Umbilical cord (tissue), 1 donor: ENCODE measurements at regions not wholly inside any gene's neighbourhood (a gene's known extent, or its start where the extent isn't known, plus 50 kb on each side); places are given as distances from the start of the nearest gene placed in this dataset.

Experiments
- DNase-seq: peaks from one replicate; pipeline ENCODE4 v3.0.0-alpha.2; 2015; ENCODE audit warnings: low spot score

DNA sequence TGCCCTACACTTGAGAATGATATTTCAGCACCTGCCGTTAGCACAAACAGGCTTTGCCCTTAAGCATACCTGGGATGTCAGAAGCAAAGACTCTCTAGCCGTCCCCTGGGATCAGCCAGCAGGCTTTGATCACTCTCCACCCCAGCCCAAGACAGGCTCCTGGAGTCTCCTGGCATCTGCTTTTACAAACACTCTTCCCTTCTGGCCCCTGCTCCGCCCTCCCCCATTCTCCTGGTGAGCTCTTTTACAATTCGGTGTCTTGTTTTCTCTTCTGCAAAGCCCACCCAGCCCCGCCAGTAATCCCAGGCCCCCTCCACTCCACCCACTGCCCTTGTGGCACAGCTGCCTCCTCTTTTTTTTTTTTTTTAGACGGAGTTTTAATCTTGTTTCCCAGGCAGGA is 50.4 kb downstream of the KATNIP start:
- no peak for DNase-seq

GRCh38 chr16:27602103-27602502 is 52.2 kb downstream of the KATNIP start:
- DNase-seq, result no peak

GRCh38 chr16:27605500-27606106 is 55.7 kb downstream of the KATNIP start:
- peak; percentile 44 for DNase-seq

- DNase-seq, result no peak
These were observed 61.4 kb downstream of the KATNIP start for GRCh38 chr16:27611340-27611739.

DNA sequence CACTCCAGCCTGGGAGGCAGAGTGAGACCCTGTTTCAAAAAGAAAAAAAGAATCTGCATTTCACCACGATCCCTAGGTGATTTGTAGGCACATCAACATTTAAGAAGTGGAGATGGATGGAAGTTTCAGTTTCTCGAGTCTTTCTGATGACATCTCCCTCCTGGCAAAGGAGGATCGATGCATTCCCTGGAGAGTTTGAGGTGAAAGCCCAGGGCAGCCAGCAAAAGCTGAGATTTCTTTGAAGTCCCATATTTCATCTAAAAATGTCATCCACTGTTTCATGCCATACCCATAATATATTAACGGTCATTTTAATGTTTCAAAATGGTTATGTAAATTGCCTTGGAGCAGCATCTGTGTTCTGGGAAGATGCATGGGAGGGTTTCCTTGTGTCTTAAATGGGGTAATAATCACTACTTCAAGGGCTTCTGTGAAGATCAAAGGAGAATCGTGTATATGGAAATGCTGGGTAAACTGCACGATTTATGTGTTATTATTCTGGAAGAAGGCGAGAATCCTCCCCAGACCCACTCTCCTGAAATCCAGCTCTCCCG is 63.4 kb downstream of the KATNIP start:
- DNase-seq, result no peak

DNA sequence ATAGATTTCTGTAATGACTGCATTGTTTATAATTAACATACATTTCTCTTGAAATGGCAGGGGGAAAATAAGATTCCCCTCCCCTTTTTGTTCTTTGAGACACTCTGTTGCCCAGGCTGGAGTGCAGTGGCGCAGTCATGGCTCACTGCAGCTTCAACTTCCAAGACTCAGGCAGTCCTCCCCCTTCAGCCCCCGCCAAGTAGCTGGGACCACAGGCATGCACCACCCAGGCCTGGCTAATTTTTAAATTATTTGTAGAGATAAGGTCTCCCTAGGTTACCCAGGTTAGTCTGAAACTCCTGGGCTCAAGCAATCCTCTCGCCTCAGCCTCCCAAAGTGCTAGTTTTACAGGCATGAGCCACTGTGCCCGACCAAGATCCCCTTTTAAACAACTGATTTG is 67.7 kb downstream of the KATNIP start:
- no peak for DNase-seq

- no peak for DNase-seq
These were observed 68.2 kb downstream of the KATNIP start for GRCh38 chr16:27618165-27618564.

DNA sequence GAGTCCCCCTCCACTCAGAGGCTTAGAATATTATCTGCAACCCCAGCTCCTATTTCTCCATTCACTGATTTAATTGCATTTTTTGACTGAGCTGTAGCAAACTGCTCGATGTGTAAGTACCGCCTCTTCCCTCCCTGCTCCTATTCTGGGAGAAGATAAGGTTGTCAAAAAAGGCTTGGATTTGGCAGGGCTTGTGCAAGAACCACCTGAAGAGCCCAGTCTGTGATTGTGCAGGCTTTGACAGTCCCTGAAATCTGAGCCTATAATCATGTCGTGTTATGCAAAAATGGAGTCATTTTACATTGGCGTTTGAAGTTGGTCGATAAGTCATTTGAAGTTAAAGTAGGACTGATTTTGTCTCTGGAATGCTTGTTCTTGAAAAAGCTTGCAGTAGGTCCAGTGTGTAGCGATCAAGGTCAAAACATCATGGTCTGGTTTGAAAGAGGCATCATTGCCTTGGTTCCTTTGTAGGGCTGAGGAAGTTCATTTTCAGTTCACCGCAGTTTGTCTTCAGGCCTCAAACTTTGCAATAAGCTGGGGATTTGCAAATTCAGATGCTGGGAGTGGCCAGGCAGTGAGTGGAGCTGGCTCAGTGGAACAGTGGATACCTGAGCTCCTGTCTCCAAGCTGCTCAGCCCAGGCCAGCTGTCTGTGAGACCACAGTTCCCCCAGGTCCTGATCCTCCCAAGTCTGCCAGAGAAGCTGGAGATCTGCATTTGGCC is 68.8 kb downstream of the KATNIP start:
- peak; percentile 78 for DNase-seq

GRCh38 chr16:27620541-27620940 is 70.6 kb downstream of the KATNIP start:
- peak; percentile 83 for DNase-seq

GRCh38 chr16:27624154-27625049 is 74.5 kb downstream of the KATNIP start:
- DNase-seq, result no peak

DNA sequence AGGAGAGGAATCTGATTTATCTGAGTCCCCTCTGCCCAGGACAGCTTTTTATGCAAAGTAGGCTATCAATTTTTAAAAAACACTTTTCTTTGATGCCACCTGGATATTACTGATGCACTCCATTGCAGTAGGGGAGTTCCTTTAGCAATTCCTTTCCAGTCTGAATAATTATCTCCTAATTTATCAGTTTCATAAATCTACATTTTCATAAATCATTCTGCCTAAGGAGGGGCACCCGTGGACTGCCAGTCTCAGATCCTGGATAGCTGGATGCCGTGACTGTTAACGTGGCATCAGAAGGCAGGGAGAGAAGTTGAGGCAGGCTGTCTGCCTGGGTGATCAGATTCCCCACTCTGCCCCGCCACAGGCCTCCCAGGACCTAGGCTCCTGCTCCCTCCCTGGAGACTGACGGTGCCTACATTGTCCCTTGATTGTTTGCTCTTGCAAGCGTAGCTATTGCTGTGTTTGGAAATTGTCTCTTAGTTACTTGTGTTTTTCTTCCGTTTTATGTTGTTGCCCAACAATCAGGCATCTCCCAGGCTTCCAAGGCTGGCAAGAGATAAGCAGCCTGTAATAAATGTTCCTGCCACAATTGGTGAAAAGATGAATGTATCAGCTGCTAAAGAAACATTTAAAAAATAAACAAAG is 75.2 kb downstream of the KATNIP start:
- peak; percentile 51 for DNase-seq

- no peak for DNase-seq
These were observed 77.2 kb downstream of the KATNIP start for GRCh38 chr16:27627136-27627535.

GRCh38 chr16:27628241-27628942 is 78.4 kb downstream of the KATNIP start:
- peak; percentile 82 for DNase-seq

DNA sequence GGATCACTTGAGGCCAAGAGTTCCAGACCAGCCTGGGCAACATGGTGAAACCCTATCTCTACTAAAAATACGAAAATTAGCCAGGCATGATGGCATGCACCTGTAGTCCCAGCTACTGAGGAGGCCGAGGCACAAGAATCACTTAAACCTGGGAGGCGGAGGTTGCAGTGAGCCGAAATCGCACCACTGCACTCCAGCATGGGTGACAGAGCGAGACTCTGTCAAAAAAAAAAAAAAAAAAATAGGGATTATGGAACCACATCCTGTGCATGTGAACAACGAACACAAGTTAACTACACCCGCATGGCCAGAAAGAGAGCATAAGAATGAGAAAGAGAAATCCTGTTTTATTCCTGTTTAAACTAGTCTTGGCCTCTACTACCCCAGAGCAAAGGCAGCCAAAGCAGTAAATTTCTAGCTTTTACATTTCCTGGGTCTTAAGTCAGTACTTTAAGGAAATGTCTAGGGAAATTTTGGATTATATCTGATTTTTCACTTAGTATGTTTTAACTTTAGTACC is 79.1 kb downstream of the KATNIP start:
- peak; percentile 18 for DNase-seq

- no peak for DNase-seq
These were observed 82.3 kb downstream of the KATNIP start for GRCh38 chr16:27632216-27632615.

- DNase-seq, result no peak
These were observed 83.3 kb downstream of the KATNIP start for GRCh38 chr16:27633221-27633620.

GRCh38 chr16:27633721-27634120 is 83.8 kb downstream of the KATNIP start:
- DNase-seq, result no peak

DNA sequence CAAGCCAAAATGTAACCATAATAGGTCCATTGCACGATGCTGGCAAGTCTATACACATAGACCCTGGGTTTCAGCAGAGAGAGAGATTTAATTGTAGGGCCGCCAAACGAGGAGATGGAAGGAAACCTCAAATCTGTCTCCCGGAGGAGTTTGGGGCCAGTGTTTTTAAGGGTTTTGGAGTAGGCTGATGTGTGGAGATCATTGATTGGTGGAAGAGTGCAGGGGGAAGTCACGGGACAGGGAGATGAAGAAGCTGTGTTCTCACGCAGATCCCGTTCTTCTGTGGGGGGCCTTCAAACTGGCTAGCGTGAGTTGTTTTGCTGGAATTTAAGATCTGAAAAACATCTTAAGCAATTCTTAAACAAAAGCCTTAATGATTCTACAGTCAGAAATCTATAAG is 84.8 kb downstream of the KATNIP start:
- no peak for DNase-seq

DNA sequence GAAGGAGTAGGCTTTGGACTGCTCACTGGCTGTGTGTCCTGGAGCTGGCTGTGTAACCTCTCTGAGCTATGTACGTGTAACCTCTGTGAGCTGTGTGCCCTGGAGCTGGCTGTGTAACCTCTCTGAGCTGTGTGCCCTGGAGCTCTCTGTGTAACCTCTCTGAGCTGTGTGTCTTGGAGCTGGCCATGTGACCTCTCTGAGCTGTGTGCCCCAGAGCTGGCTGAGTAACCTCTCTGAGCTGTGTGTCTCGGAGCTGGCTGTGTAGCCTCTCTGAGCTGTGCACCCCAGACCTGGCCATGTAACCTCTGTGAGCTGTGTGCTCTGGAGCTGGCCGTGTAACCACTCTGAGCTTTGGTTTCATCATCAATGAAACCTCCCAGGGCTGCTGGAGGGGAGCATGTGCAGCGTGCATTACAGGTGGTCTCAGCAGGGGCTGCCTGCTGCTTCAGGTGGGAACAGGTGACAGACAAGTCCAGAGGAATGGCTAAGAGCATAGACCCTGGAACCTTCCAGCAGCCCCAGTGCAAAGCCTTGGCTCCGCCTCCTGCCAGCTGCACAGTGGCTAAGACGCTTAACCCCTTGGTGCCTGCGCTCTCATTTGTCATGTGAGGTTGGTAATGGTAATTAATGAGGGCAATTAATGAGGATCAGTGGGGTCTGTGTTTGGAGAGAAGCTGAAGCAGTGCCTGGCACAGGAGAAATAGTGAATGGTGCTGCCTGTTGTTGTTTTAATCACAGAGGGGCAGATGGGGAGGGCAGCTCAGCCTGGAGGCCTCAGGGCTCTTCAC is 86.7 kb downstream of the KATNIP start:
- no peak for DNase-seq
